Ishikawa (cell line): ENCODE measurements at regions not wholly inside any gene's neighbourhood (a gene's known extent, or its start where the extent isn't known, plus 50 kb on each side); places are given as distances from the start of the nearest gene placed in this dataset.

ENCODE experiments used
- CEBPB ChIP-seq: IDR thresholded peaks from 2 replicates; pipeline ENCODE4 v1.6.1; 2012
- CREB1 ChIP-seq: IDR thresholded peaks from 2 replicates; pipeline ENCODE4 v1.6.1; 2012; ENCODE audit warnings: low read depth
- EGR1 ChIP-seq: IDR thresholded peaks from 2 replicates; pipeline ENCODE4 v1.6.1; 2012
- EP300 ChIP-seq: IDR thresholded peaks from 2 replicates; pipeline ENCODE4 v1.6.1; 2012; ENCODE audit warnings: borderline replicate concordance
- FOXM1 ChIP-seq: IDR thresholded peaks from 2 replicates; pipeline ENCODE4 v1.6.1; 2012; ENCODE audit warnings: low read depth, borderline replicate concordance
- NFIC ChIP-seq: IDR thresholded peaks from 2 replicates; pipeline ENCODE4 v1.6.1; 2012
- RAD21 ChIP-seq: IDR thresholded peaks from 2 replicates; pipeline ENCODE4 v1.6.1; 2012; ENCODE audit warnings: low read depth
- TAF1 ChIP-seq: IDR thresholded peaks from 2 replicates; pipeline ENCODE4 v1.6.1; 2012; ENCODE audit warnings: low read depth, mild to moderate bottlenecking
- TEAD4 ChIP-seq: IDR thresholded peaks from 2 replicates; pipeline ENCODE4 v1.6.1; 2012
- YY1 ChIP-seq: IDR thresholded peaks from 2 replicates; pipeline ENCODE4 v1.6.1; 2012; ENCODE audit warnings: low read depth
- TF ChIP-seq, protein P1 (sequence below): IDR thresholded peaks from 2 replicates; pipeline ENCODE4 v1.6.1; 2012; ENCODE audit warnings: low read depth, mild to moderate bottlenecking
- TF ChIP-seq, protein P2 (sequence below): IDR thresholded peaks from 2 replicates; pipeline ENCODE4 v1.6.1; 2012

DNA sequence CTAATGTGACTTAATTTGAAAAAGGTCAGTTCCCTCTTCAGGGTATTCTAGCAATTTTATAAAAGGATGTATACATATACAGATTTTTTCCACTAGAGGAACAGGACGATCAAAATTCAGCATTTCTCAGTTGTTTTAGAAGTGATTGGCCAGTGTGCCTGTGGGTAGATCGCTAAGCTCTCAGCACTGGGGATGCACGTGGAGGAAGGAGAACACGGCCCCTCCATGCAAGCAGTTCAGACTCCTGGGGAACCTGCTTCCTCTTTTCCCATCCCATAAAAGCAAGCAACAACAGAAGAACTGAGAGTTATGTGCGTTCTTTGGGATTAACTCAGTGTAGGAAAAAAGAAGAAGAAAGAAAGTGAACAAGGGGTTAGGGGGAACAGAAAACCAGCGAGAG is 328.8 kb downstream of the FOXO1 start:
- TF ChIP-seq FOXM1 (no peak), YY1 (no peak), RAD21 (no peak), TEAD4 (no peak), TAF1 (no peak), CEBPB (no peak), EP300 (no peak), NFIC (no peak), EGR1 (no peak), CREB1 (no peak)
- TF ChIP-seq, protein P1, sequence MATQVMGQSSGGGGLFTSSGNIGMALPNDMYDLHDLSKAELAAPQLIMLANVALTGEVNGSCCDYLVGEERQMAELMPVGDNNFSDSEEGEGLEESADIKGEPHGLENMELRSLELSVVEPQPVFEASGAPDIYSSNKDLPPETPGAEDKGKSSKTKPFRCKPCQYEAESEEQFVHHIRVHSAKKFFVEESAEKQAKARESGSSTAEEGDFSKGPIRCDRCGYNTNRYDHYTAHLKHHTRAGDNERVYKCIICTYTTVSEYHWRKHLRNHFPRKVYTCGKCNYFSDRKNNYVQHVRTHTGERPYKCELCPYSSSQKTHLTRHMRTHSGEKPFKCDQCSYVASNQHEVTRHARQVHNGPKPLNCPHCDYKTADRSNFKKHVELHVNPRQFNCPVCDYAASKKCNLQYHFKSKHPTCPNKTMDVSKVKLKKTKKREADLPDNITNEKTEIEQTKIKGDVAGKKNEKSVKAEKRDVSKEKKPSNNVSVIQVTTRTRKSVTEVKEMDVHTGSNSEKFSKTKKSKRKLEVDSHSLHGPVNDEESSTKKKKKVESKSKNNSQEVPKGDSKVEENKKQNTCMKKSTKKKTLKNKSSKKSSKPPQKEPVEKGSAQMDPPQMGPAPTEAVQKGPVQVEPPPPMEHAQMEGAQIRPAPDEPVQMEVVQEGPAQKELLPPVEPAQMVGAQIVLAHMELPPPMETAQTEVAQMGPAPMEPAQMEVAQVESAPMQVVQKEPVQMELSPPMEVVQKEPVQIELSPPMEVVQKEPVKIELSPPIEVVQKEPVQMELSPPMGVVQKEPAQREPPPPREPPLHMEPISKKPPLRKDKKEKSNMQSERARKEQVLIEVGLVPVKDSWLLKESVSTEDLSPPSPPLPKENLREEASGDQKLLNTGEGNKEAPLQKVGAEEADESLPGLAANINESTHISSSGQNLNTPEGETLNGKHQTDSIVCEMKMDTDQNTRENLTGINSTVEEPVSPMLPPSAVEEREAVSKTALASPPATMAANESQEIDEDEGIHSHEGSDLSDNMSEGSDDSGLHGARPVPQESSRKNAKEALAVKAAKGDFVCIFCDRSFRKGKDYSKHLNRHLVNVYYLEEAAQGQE, result no peak
- TF ChIP-seq, protein P2, sequence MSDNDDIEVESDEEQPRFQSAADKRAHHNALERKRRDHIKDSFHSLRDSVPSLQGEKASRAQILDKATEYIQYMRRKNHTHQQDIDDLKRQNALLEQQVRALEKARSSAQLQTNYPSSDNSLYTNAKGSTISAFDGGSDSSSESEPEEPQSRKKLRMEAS, result no peak
